Ishikawa (cell line): ENCODE measurements at regions not wholly inside any gene's neighbourhood (a gene's known extent, or its start where the extent isn't known, plus 50 kb on each side); places are given as distances from the start of the nearest gene placed in this dataset.

ENCODE experiments used
- CREB1 ChIP-seq: IDR thresholded peaks from 2 replicates; pipeline ENCODE4 v1.6.1; 2012; ENCODE audit warnings: low read depth
- MAX ChIP-seq: IDR thresholded peaks from 2 replicates; pipeline ENCODE4 v1.6.1; 2012
- NFIC ChIP-seq: IDR thresholded peaks from 2 replicates; pipeline ENCODE4 v1.6.1; 2012
- REST ChIP-seq: IDR thresholded peaks from 2 replicates; pipeline ENCODE4 v1.6.1; 2012; ENCODE audit warnings: low read depth, mild to moderate bottlenecking
- TAF1 ChIP-seq: IDR thresholded peaks from 2 replicates; pipeline ENCODE4 v1.6.1; 2012; ENCODE audit warnings: low read depth, mild to moderate bottlenecking
- TEAD4 ChIP-seq: IDR thresholded peaks from 2 replicates; pipeline ENCODE4 v1.6.1; 2012
- YY1 ChIP-seq: IDR thresholded peaks from 2 replicates; pipeline ENCODE4 v1.6.1; 2012; ENCODE audit warnings: low read depth
- ZBTB7A ChIP-seq: IDR thresholded peaks from 2 replicates; pipeline ENCODE4 v1.6.1; 2012; ENCODE audit warnings: low read depth

GRCh38 chr5:101068298-101068697 is 165.2 kb upstream of the ST8SIA4 start:
- no peak for TF ChIP-seq TAF1
- no peak for TF ChIP-seq TEAD4
- TF ChIP-seq ZBTB7A, result no peak
- TF ChIP-seq MAX, result no peak
- TF ChIP-seq YY1, result no peak
- no peak for TF ChIP-seq CREB1
- no peak for TF ChIP-seq NFIC
- TF ChIP-seq REST, result no peak
